H1 (cell line): ENCODE measurements at regions not wholly inside any gene's neighbourhood (a gene's known extent, or its start where the extent isn't known, plus 50 kb on each side); places are given as distances from the start of the nearest gene placed in this dataset.

Source experiments
- CTCF ChIA-PET: fragments of 300-600 bp; sonication (Branson Sonifier 250); formaldehyde crosslinking; loops from one replicate; lab custom pipeline; 2021; ENCODE audit not compliant: partially characterized antibody; lab: Charles Lee
- POLR2A ChIA-PET: fragments of 300-600 bp; sonication (Branson Sonifier 250); formaldehyde crosslinking; loops from one replicate; lab custom pipeline; 2021; ENCODE audit warnings: inconsistent platforms; ENCODE audit not compliant: partially characterized antibody; lab: Charles Lee
- DNase-seq, 2 experiments: peaks; one replicate each; pipeline versions ENCODE4 v3.0.0 to v3.0.0-alpha.2; 2010 to 2022; ENCODE audit warnings: low spot score in 2 of 2, low read depth in 1 of 2, mixed read lengths in 1 of 2
- FAIRE-seq: peaks from 2 replicates; lab custom pipeline; 2011; peaks lifted over from hg19 to GRCh38; lab: Jason Lieb, UNC
- H2AFZ ChIP-seq: 2 replicates; pipeline ENCODE4 v1.8.1; 2012; ENCODE audit warnings: low read length, inconsistent platforms
- H2AK5ac ChIP-seq: 2 replicates; pipeline ENCODE4 v1.6.1; 2013; ENCODE audit warnings: low read depth, low read length
- H2BK120ac ChIP-seq: replicated peaks from 2 replicates; pipeline ENCODE3; 2013; ENCODE audit warnings: low read depth, low read length, inconsistent platforms
- H2BK12ac ChIP-seq: 2 replicates; pipeline ENCODE4 v1.6.1; 2013; ENCODE audit warnings: low read depth, low read length
- H2BK15ac ChIP-seq: 2 replicates; pipeline ENCODE4 v1.6.1; 2013; ENCODE audit warnings: low read length
- H2BK20ac ChIP-seq: 2 replicates; pipeline ENCODE4 v1.6.1; 2013; ENCODE audit warnings: low read length
- H2BK5ac ChIP-seq: 2 replicates; pipeline ENCODE4 v1.6.1; 2013; ENCODE audit warnings: low read depth, low read length
- H3K14ac ChIP-seq: 2 replicates; pipeline ENCODE4 v1.6.1; 2013; ENCODE audit warnings: inconsistent platforms; ENCODE audit not compliant: insufficient read length
- H3K18ac ChIP-seq: 2 replicates; pipeline ENCODE4 v1.6.1; 2013; ENCODE audit warnings: low read length; ENCODE audit errors: extremely low read depth
- H3K23ac ChIP-seq: 2 replicates; pipeline ENCODE4 v1.6.1; 2013; ENCODE audit warnings: inconsistent platforms; ENCODE audit not compliant: insufficient read length
- H3K23me2 ChIP-seq: 2 replicates; pipeline ENCODE4 v1.6.1; 2013; ENCODE audit warnings: low read depth, low read length
- H3K27ac ChIP-seq: 2 replicates; pipeline ENCODE4 v1.6.1; 2011; ENCODE audit warnings: low read depth, low read length, inconsistent platforms
- H3K27me3 ChIP-seq, 4 experiments: replicated peaks in 1 of 4; 1 replicate in 1 of 4; 2 replicates in 3 of 4; pipeline versions ENCODE4 v1.6.1 to v1.8.1; 2011 to 2013; ENCODE audit warnings: low read length in 3 of 4, mild to moderate bottlenecking in 3 of 4, inconsistent platforms in 2 of 4, mixed read lengths in 2 of 4, moderate library complexity in 1 of 4; ENCODE audit not compliant: control insufficient read depth in 3 of 4, insufficient read depth in 3 of 4; ENCODE audit errors: extremely low read depth in 1 of 4
- H3K36me3 ChIP-seq, 4 experiments: 2 replicates each; pipeline versions ENCODE4 v1.6.1 to v1.8.1; 2011 to 2013; ENCODE audit warnings: mild to moderate bottlenecking in 4 of 4, low read length in 3 of 4, moderate library complexity in 2 of 4, control low read depth in 1 of 4, inconsistent platforms in 1 of 4; ENCODE audit not compliant: insufficient read depth in 4 of 4, control insufficient read depth in 2 of 4
- H3K4ac ChIP-seq: replicated peaks from 2 replicates; pipeline ENCODE3; 2013; ENCODE audit warnings: low read length, low read depth, mixed read lengths, inconsistent platforms; ENCODE audit not compliant: insufficient read length
- H3K4me1 ChIP-seq, 4 experiments: replicated peaks in 1 of 4; 1 replicate in 1 of 4; 2 replicates in 3 of 4; pipeline versions ENCODE4 v1.6.1 to v1.8.1; 2011 to 2013; ENCODE audit warnings: low read length in 3 of 4, inconsistent platforms in 2 of 4, mixed read lengths in 1 of 4; ENCODE audit not compliant: insufficient read depth in 4 of 4, control insufficient read depth in 3 of 4
- H3K4me2 ChIP-seq, 2 experiments: 2 replicates each; pipeline versions ENCODE4 v1.6.1 to v1.8.1; 2011 to 2013; ENCODE audit warnings: low read depth in 2 of 2, low read length in 2 of 2, control low read depth in 1 of 2, inconsistent platforms in 1 of 2, mild to moderate bottlenecking in 1 of 2; ENCODE audit not compliant: insufficient read depth in 1 of 2
- H3K4me3 ChIP-seq, 4 experiments: fragments of 200-600, 300-600 bp in 1 of 4; sonication (generic), shearing (Covaris generic), sonication (Bioruptor Twin) in 1 of 4; 2 replicates each; pipeline versions ENCODE4 v1.5.1 to v1.8.1; 2011 to 2016; ENCODE audit warnings: low read length in 4 of 4, low read depth in 3 of 4, control low read depth in 2 of 4, inconsistent platforms in 2 of 4, mild to moderate bottlenecking in 2 of 4, mixed read lengths in 1 of 4, moderate library complexity in 1 of 4; ENCODE audit not compliant: insufficient read depth in 2 of 4; ENCODE audit errors: extremely low read depth in 1 of 4
- H3K56ac ChIP-seq: replicated peaks from 2 replicates; pipeline ENCODE3; 2013; ENCODE audit warnings: low read depth, mild to moderate bottlenecking, mixed read lengths, low read length, inconsistent platforms; ENCODE audit not compliant: insufficient read length
- H3K79me1 ChIP-seq: 2 replicates; pipeline ENCODE4 v1.6.1; 2013; ENCODE audit warnings: low read depth, low read length, control low read depth
- H3K79me2 ChIP-seq, 2 experiments: 2 replicates each; pipeline versions ENCODE4 v1.6.1 to v1.8.1; 2012 to 2013; ENCODE audit warnings: low read length in 2 of 2, mild to moderate bottlenecking in 2 of 2, inconsistent platforms in 1 of 2; ENCODE audit not compliant: insufficient read depth in 2 of 2, control insufficient read depth in 1 of 2
- H3K9ac ChIP-seq, 4 experiments: replicated peaks in 1 of 4; 1 replicate in 1 of 4; 2 replicates in 3 of 4; pipeline versions ENCODE4 v1.6.1 to v1.8.1; 2011 to 2013; ENCODE audit warnings: low read depth in 3 of 4, low read length in 3 of 4, control low read depth in 2 of 4, mild to moderate bottlenecking in 2 of 4, moderate library complexity in 2 of 4, inconsistent platforms in 1 of 4; ENCODE audit errors: extremely low read depth in 1 of 4
- H3K9me3 ChIP-seq, 2 experiments: 2 replicates each; pipeline versions ENCODE4 v1.6.1 to v1.8.1; 2012 to 2013; ENCODE audit warnings: mild to moderate bottlenecking in 2 of 2, moderate library complexity in 2 of 2, control low read depth in 1 of 2, inconsistent platforms in 1 of 2, low read depth in 1 of 2, low read length in 1 of 2, mixed read lengths in 1 of 2; ENCODE audit not compliant: insufficient read depth in 2 of 2
- H4K20me1 ChIP-seq, 2 experiments: replicated peaks in 1 of 2; 2 replicates each; pipeline versions ENCODE3 to v1.8.1; 2011 to 2013; ENCODE audit warnings: inconsistent platforms in 2 of 2, low read length in 2 of 2, mild to moderate bottlenecking in 1 of 2; ENCODE audit not compliant: insufficient read depth in 2 of 2, control insufficient read depth in 1 of 2
- H4K5ac ChIP-seq: 2 replicates; pipeline ENCODE4 v1.6.1; 2013; ENCODE audit warnings: low read length, low read depth, mixed read lengths, inconsistent platforms; ENCODE audit not compliant: insufficient read length
- H4K8ac ChIP-seq: 2 replicates; pipeline ENCODE4 v1.8.0; 2013; ENCODE audit warnings: mild to moderate bottlenecking, moderate library complexity, low read length, inconsistent platforms; ENCODE audit not compliant: insufficient read depth; ENCODE audit errors: extremely low read depth
- H4K91ac ChIP-seq: replicated peaks from 2 replicates; pipeline ENCODE3; 2013; ENCODE audit warnings: low read length, mixed read lengths, inconsistent platforms; ENCODE audit not compliant: insufficient read length
- CBX5 ChIP-seq: fragments of 300-800, 300-1000 bp; sonication (generic); IDR thresholded peaks from 2 replicates; pipeline ENCODE4 v1.7.1; 2016; ENCODE audit warnings: antibody characterized with exemption, low read length, low read depth
- CTBP2 ChIP-seq: IDR thresholded peaks from 2 replicates; pipeline ENCODE4 v1.7.0; 2011; ENCODE audit warnings: borderline replicate concordance, mild to moderate bottlenecking, moderate library complexity, mixed read lengths, low read length; ENCODE audit not compliant: insufficient read depth, insufficient read length
- EP300 ChIP-seq, 2 experiments: IDR thresholded peaks; 1 replicate in 1 of 2; 2 replicates in 1 of 2; pipeline ENCODE4 v1.6.1; 2011 to 2012; ENCODE audit warnings: low read depth in 2 of 2, low read length in 2 of 2, mild to moderate bottlenecking in 2 of 2, borderline replicate concordance in 1 of 2, inconsistent platforms in 1 of 2, moderate library complexity in 1 of 2
- JUND ChIP-seq: IDR thresholded peaks from 2 replicates; pipeline ENCODE4 v1.6.1; 2011; ENCODE audit warnings: mild to moderate bottlenecking, improper control_type of control experiment, low read length
- KDM5A ChIP-seq: fragments of 200-600 bp; IDR thresholded peaks from 2 replicates; pipeline ENCODE4 v1.7.1; 2012; ENCODE audit warnings: mild to moderate bottlenecking, low read length, inconsistent platforms, mixed read lengths
- TCF12 ChIP-seq: IDR thresholded peaks from 2 replicates; pipeline ENCODE4 v1.6.1; 2011; ENCODE audit warnings: low read depth, mild to moderate bottlenecking, low read length
- TF ChIP-seq, protein P1 (sequence below), 3 experiments: IDR thresholded peaks; 1 replicate in 2 of 3; 2 replicates in 1 of 3; pipeline versions ENCODE4 v1.5.1 to v1.6.1; 2011; ENCODE audit warnings: low read length in 3 of 3, mild to moderate bottlenecking in 3 of 3, inconsistent platforms in 2 of 3, low read depth in 1 of 3, moderate library complexity in 1 of 3; ENCODE audit not compliant: insufficient read depth in 1 of 3; ENCODE audit errors: control extremely low read depth in 1 of 3

GRCh38 chr2:200127848-200128247 lies 172.5 kb downstream of the MAIP1 start:
- H3K9me3 ChIP-seq: peaks cover 0 to 3% of the 10 kb centered on the region in 2 experiments; a peak in 1 of 4 replicates
- H4K5ac ChIP-seq: no peak overlapping the region
- H2AFZ ChIP-seq: no peak overlapping the region; the same call in 1 of the 2 replicates
- no peak overlapping the region for H3K4me3 ChIP-seq
- H3K79me1 ChIP-seq: no peaks in the 10 kb centered on the region
- H3K23ac ChIP-seq: no peak overlapping the region
- H3K23me2 ChIP-seq: no peaks in the 10 kb centered on the region
- H3K4me1 ChIP-seq: no peaks in the 10 kb centered on the region; a peak in 1 of 7 replicates
- H4K8ac ChIP-seq: no peak overlapping the region
- TF ChIP-seq, protein P1, sequence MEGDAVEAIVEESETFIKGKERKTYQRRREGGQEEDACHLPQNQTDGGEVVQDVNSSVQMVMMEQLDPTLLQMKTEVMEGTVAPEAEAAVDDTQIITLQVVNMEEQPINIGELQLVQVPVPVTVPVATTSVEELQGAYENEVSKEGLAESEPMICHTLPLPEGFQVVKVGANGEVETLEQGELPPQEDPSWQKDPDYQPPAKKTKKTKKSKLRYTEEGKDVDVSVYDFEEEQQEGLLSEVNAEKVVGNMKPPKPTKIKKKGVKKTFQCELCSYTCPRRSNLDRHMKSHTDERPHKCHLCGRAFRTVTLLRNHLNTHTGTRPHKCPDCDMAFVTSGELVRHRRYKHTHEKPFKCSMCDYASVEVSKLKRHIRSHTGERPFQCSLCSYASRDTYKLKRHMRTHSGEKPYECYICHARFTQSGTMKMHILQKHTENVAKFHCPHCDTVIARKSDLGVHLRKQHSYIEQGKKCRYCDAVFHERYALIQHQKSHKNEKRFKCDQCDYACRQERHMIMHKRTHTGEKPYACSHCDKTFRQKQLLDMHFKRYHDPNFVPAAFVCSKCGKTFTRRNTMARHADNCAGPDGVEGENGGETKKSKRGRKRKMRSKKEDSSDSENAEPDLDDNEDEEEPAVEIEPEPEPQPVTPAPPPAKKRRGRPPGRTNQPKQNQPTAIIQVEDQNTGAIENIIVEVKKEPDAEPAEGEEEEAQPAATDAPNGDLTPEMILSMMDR (IDR thresholded peaks at IDR 0.05; ENCODE audit: control extremely low read depth in 1 of 3, insufficient read depth in 1 of 3, low read depth in 1 of 3, low read length in 3 of 3): no peak
- TF ChIP-seq JUND (no peak), TCF12 (no peak), KDM5A (no peak), CTBP2 (no peak), CBX5 (no peak), EP300 (IDR thresholded peaks at IDR 0.05; ENCODE audit: borderline replicate concordance in 1 of 2, low read depth in 2 of 2, low read length in 2 of 2) (no peak)
- no peak overlapping the region for H3K4me2 ChIP-seq
- peak overlapping the region; percentile 3; the same call in 1 of the 2 replicates for H2BK5ac ChIP-seq
- no peak overlapping the region for H4K91ac ChIP-seq
- no peak for FAIRE-seq
- H2BK12ac ChIP-seq: no peak overlapping the region
- no peak overlapping the region for H2BK15ac ChIP-seq
- H2AK5ac ChIP-seq: no peak overlapping the region
- ChIA-PET CTCF (interaction anchor here (0.6 to 1.1 kb wide), 3 partner anchors 27 to 143 kb away, joined by 3 to 4 read pairs (median 3); no protein-coding TSS in a partner anchor), POLR2A (interaction anchor here (1.0 kb wide), 1 partner anchor 8 kb away, joined by 3 read pairs; no protein-coding TSS in a partner anchor)
- H2BK20ac ChIP-seq: no peak overlapping the region; the same call in 1 of the 2 replicates
- no peak overlapping the region for H3K18ac ChIP-seq
- no peaks in the 10 kb centered on the region for H3K27me3 ChIP-seq
- H3K14ac ChIP-seq: no peak overlapping the region
- no peaks in the 10 kb centered on the region for H3K79me2 ChIP-seq
- H2BK120ac ChIP-seq: peak overlapping the region; percentile 37
- H3K36me3 ChIP-seq: no peaks in the 10 kb centered on the region
- no peak overlapping the region for H3K9ac ChIP-seq
- H4K20me1 ChIP-seq: no peaks in the 10 kb centered on the region
- H3K27ac ChIP-seq: no peak overlapping the region
- H3K4ac ChIP-seq: no peak overlapping the region
- no peak overlapping the region for H3K56ac ChIP-seq
- no peak for DNase-seq
